ENCODE measurements at regions not wholly inside any gene's neighbourhood (a gene's known extent, or its start where the extent isn't known, plus 50 kb on each side); places are given as distances from the start of the nearest gene placed in this dataset.
"Not testable (repeated sequence)": the region's sequence is repeated elsewhere in the genome, so short reads cannot be mapped to it uniquely, and the experiment has no call there.

DNA sequence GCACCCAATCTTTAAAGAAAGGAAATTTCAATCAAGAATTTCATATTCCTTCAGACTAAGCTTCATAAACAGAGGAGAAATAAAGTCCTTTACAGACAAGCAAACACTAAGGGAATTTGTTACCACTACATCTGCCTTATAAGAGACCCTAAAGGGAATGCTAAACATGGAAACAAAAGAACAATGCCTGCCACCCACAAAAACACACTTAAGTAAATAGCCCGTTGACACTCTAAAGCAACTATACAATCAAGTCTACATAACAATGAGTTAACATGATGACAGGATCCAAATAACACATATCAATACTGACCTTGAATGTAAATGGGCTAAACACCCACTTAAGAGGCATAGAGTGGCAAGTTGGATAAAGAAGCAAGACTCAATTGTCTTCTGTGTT is 1056.9 kb upstream of the ATXN8OS start:
- DNase-seq = no peak

DNA sequence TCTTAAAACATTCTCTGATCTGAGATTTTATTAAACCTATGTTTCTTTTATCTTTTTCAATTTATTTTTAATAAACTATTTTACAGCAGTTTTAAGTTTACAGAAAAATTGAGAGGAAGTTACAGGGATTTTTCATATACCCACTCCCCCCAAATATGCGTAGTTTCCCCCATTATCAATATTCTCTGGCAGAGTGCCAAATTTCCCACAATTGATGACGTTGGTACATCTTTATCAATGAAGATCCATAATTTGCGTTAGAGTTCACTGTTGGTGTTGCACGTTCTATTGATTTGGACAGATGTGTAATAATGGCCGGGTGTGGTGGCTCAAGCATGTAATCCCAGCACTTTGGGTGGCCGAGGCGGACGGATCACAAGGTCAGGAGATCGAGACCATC is 1063.0 kb upstream of the ATXN8OS start:
- no peak for DNase-seq

DNA sequence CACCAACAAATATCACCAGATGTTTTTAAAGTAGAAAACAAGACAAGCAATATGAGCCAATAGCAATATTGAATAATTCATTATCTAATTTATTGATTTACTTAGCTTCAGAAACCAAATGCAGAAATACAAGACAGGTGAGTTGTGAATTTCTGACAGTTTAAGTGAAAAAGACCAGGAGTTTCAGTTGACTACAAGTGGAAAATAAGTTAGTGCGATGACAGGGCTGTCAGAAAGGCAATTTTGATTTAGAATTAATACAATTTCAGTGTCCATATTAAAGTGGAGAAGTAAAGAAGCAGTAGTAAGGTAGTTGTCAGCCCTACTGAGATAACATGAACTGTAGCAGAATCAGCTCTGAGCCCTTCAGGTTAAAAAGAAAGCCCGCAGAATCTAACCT is 1066.7 kb upstream of the ATXN8OS start:
- no peak for DNase-seq

DNA sequence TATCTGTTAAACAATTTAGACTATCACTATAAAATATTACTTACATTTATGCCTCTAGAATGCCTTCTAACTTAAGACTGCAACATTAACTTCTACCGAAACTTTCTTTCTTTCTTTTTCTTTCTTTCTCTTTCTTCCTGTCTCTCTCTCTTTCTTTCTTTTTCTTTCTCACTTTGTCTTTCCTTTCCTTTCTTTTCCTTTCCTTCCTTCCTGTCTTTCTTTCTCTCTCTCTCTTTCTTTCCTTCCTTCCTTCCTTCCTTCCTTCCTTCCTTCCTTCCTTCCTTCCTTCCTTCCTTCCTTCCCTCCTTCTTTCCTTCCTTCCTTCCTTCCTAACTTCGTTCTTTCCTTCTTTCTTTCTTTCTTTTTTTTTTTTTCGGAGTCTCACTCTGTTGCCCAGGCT is 1071.9 kb upstream of the ATXN8OS start:
- DNase-seq = no peak

DNA sequence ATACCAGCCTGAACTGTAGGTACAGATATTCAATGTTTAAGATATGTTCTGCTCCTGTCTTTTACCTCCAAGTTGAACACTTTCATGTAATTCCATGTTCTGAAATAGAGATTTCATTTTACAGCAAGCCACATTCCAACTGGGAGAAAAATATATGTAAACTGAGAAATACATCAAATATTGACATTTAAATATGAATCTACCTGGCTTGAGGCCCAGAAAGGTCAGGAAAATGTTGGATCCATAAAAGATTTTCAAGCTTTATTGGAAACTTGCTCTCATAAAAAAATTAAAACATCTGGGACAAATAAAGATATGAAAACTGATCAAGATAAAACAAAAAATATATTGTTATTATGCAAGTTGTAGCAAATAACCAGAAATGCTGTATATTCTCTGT is 1078.7 kb upstream of the ATXN8OS start:
- no peak for DNase-seq

DNA sequence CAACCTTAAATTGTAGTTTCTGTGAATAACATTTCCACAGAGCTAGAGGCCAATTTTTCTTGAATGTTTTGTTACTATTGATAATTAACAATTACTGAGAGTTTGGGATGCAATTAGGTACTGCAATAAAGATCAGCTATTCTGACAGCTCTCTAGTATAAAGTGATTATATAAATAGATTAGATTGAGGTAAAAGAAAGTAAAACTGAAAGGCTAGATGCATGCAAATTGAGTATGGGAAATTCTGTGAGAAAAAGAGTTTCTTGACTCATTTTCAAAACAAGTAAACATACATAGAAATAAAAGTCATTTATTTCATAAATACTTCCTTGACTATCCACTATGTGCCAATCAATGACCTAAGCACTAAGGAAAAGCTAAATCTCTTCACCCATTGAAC is 1087.5 kb upstream of the ATXN8OS start:
- DNase-seq = no peak

DNA sequence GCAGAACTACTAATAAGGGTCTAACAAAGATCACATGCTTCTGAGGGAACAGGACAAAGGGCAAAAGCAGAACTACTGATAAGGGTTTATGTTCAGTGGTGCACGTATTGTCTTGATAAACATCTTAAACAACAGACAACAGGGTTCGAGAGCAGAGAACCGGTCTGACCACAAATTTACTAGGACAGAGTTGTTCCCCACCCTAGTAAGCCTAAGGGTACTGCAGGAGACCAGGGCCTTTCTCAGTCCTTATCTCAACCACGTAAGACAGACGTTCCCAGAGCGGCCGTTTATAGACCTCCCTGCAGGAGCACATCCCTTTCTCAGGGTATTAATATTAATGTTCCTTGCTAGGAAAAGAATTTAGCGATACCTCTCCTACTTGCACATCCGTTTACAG is 1089.5 kb upstream of the ATXN8OS start:
- not testable (repeated sequence) for DNase-seq

DNA sequence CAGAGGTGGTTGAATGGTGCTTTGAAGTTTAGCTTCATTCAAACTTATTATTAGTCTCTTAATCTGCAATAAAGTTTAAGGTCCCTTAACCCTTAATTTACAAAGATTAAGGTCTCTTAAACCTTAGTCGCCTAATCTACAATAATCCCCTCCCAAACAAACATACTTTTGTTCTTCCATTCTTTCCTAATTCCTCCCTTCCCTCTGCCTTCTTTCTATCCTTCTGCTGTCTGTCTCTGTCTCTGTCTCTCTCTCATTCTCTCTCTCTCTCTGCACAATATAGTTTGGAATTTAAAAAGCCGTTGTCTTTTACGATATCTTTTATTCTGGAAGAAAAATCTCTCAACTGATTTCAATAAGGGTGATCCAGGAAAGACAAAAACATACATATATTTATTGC is 1096.8 kb upstream of the ATXN8OS start:
- no peak for DNase-seq

DNA sequence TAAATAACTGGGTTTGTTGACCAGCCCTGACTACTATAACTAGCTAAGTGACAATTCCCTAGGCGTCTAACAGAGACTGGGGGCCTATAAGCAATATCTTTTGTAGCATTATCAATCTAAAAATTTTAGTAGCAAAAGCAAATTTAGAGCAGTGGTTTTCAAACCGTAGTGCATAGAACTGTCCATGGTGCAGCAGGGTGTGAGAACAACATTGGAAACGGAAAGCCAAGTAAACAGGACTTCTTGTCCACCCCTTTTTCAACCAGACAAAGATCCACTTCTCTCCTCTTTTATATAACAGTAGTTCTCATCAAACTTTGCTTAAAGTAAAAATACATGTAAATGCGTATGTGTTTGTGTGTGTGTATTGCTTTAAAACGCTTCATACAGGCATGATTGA is 1099.1 kb upstream of the ATXN8OS start:
- DNase-seq = no peak

DNA sequence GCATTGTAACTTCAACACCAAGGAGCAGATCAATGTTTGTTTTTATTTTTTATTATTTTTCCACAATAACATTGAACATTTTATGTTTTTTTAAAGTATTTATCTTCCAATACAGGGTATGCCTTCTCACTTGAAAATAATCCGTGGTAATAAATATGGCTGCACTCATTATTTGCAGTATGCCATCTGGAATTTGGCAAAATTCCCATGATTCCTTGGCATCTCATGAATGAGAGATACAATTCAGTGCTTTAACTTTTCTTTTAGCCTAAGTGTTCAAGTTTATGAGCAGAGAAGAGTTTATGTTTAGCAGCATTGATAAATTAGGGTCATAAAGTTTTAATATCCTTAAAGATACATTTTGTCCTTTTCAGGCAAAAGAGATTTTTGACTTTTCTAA is 1109.6 kb upstream of the ATXN8OS start:
- no peak for DNase-seq

DNA sequence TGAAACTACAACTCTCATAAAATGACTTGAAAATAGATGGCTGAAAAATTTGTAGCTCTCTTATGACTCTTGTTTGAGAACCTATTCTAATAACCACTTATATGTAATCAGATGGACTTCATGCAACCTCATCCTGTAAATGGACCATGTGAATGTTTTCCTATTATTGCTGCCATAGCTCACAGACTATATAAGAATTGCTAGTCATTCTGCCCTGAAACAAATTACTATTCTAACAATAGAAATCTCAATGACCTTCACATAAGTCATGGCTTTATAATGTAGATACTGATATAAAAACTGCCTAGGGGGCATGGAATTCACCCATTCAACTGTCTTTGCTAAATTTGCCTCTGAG is 1111.0 kb upstream of the ATXN8OS start:
- DNase-seq = no peak

DNA sequence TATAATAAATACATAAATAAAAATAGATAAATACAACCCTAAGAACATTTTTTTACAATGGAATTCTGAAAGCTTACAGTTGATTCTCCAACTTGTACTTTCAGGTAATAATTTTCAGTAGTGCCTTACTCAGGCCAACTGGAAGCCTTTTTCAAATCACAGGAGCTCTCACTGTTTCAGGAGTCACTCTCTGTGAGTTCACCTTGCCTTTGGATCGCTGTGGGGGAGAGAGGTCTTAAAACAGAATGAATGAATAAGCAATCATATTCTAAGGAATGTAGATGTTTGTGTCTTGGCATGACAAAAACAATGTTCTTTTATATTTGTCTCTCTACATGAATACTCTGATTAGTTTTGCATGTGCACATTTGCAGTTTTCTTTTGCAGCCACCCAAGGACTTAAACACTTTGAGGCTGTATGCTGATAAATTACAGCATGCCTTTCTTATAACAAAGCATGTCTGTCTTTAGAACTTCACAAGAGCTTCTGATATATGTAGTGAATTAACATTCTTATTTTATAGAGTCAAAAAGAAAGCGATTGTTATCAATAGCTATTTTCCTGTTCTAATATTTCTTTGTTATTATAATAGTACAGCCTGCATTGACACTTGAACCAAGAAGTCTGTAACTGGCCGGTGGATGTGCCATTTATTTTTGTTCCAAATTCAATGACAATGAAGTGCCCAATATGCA is 1111.5 kb upstream of the ATXN8OS start:
- DNase-seq = no peak

DNA sequence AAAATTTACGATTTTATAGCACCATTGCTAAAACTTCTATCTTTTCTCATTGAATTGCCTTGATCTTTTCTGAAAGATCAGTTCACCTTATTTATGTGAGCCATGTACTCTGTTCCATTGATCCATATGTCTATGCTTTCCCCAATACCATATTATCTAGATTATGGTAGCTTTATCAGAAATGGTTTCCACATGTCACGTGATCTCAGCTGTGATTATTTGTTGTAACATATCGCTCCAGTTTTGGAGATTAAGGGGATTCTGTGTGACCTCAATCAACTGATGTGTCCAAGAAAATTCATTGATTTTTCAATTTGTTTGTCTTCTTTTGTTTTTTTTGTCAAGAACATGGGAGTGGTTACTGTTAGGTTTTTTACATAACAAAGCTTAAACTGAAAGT is 1114.5 kb upstream of the ATXN8OS start:
- DNase-seq = no peak

DNA sequence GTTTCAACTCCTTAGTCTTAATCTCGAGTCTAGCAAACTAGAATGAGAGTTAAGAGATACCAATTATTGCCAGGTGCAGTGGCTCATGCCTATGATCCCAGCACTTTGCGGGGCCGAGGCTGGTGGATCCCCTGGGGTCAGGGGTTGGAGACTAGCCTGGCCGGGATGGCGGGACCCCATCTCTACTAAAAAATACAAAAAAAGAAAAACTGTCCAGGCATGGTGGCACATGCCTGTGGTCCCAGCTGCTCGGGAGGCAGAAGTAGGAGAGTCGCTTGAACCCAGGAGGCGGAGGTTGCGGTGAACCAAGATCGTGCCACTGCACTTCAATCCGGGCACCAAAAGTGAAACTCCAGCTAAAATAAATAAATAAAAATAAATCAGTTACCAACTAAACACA is 1119.5 kb upstream of the ATXN8OS start:
- no peak for DNase-seq

DNA sequence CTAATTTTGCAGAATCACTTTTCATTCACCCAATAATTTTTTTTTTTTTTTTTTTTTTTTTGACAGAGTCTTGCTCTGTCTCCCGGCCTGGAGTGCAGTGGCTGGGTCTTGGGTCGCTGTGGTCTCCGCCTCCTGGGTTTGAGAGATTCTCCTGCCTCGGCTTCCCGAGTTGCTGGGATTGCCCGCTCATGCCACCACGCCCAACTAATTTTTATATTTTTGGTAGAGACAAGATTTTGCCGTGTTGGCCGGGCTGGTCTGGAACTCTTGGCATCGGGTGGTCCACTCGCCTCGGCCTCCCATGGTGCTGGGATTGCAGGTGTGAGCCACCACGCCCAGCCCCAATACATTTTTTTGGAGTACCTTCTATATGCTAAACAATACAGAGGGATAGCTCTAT is 1120.0 kb upstream of the ATXN8OS start:
- DNase-seq = no peak

DNA sequence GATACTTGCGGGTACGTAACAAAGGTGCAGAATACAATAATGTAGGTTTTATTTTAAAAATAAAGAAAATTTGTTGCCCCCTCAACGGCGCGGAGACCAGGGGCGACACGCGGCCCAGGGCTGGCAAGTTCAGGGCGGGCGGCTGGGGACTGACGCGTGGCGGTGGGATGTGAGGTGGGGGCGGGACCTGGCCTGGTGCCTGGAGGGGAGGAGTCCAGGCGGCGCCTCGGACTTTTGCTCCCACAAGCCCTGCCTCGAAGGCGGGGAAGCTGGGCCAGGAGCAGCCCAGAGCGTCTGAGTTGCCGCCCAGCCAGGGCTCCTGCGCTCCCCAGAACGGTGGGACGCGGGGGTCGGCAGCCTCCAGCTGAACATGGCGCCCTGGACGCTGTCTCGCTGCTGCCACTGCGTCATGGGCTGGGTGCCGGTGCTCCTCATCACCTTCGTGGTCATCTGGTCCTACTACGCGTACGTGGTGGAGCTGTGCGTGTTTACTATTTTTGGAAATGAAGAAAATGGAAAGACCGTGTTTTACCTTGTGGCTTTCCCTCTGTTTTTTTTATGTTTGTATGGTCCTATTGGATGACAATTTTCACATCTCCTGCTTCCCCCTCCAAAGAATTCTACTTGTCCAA is 1122.8 kb upstream of the ATXN8OS start:
- DNase-seq = no peak

DNA sequence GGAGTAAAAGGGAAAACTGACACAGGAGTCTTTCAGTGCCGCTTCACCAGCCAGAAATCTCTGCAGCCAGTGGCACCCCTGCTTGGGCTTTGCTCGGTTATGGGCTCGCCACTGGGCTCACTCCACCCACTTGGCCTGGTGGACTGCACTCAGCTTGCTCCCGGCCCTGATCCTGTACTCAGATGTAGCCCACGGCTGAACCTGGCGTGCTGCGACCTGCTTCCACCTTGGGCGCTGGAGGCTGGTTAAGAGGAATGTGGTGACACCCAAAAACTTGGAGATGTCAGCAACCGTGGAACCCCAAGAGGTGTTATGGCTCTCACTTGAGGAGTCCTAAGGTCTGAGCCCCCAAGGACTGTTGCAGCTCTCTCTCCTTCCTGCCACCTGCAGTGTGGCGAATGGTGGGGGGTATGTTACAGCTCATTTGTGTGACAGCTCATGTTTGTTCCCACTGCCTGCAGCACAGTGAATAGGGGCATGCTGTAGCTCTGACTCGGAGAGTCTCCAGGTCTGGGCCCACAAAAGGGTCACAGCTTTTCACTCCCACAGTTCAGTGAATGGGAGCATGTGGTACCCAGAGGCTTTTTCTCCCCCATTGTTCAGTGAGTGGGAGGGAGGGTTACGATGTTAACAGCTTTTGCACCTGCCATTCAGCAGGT is 1124.5 kb upstream of the ATXN8OS start:
- no peak for DNase-seq

DNA sequence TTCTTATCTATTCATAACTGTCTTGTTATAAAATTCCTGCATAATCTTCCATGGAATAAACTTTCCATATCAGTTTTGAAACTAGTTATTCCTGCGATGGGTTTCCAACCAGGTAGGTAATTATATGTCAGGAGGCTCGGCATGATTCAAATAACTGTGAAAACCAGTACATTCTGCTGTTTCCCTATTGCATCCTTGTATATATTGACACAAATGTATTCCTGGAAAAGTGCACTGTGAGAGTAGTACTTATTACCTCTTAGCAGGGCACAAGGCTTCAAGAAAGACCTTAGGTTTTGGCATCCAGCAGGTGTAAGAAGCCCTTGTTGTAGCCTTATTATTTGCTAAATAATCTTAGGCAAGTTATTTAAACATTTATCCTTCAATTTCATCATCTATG is 1131.3 kb upstream of the ATXN8OS start:
- DNase-seq = no peak

DNA sequence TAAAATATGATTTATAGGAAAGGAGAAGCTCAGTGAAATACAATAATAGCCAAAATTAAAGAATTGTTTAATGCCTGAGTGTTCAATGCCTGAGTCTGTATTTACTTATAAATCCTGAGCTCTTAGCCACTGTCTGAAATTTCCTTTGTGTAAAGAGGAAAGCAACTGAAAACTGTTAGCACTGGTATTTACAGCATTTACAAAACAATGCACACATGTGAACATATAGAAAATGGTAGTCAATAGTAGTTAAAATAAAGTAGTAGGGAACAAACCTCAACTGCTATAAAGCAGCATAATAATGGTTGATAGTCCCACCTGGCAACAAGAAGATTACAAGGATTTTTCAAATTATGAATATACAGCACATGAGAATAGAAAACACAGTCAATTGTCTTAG is 1137.1 kb upstream of the ATXN8OS start:
- DNase-seq = no peak

DNA sequence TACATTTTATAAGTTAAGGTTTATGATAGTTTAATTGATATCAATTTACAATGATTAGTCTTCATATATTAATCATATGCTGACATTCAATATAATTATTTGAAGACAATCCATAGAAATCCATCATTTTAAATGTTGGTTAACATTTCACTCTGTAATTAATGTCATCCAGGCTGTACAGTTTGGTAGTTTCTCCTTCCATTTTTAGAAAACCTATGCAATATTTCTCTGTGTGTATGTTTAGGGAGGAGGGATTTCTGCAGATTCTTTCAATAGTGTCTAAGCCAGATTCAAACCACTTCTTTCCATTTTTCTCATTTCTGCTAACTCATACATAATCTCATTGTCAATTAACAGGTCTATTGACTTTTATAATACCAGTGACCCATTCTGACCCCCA is 1159.0 kb upstream of the ATXN8OS start:
- DNase-seq = no peak

DNA sequence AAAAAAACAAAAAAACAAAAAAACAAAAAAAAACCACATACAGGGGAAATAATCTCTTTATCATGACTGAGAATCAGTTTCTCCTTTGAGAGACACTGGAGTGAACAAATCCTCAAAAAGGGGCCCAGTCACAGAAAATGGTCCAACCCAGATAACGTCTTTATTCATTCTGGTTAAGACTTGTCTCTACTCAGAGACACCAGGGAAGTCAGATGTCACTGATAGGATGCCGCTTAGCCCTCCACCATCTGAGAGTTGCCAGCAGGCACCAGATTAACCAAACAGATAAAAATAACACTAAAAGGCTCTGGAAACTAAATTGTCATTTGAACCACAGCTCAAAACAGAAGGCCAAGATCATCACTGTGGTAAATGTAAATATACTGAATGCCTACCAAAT is 1163.4 kb upstream of the ATXN8OS start:
- no peak for DNase-seq

DNA sequence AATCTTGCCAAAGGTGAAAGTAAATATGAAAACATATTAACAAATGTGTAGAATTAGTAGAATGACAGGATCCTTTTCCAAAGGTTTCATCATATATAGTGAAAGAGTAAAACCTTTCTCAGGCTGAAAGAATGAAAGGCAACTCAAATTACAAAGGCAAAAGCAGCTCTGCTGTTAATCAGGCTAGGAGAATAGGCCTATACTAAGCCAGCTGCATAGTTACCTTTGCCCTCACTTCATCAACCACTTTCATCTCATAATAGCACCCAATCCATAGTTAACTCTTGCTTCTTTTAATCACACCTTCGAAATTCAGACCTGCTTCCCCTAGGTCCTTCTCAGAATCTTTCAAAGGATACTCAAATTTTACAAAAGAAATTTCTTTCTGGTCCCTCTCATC is 1167.6 kb upstream of the ATXN8OS start:
- no peak for DNase-seq

DNA sequence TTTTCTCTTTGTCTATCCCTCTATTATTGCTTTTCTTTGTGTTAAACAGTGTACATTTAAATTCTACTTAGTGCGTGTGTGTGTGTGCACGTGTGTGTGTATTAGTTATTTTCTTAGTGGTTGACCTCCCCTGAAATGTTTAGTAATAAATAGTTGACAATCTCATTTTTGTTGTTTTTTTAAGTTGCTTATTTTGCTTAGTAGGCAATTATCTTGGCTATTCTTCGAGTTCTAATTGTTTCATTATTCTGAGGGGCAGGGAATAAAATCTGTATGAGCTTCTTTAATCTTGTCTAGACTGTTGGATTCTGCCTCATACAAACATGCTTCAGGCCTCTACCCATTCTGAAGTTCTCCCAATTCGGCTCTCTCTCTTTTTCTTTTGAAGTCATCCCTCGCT is 1169.0 kb upstream of the ATXN8OS start:
- no peak for DNase-seq

DNA sequence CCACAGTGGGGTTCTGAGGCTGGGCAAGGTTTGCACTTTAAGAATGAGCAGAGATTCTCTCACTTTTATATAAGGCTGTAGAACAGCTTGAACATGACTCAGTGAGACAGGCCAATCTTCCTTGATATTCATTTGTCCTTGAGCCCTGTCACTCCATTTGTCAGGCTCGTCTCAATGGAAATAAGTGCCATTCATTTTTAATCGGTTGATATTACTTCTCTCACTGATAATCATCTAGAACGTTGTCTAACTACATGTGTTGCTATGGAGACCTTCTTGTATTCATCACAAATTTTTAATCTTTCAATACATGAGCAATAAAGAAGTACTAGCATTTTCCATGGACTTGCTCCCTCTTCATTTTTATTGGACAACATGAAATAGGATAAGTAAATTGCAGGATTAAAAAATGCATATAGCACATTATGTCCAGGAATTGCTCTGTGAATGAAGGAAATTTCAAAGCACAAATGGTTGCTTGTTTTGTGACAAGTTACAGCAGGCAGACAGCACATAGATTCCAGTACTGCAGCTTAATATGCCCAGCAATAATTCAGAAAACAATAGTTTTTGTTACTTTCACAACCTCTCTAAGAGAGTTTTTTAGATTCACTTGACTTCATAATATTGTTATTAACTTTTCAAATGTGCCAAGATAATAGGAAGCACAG is 1178.4 kb upstream of the ATXN8OS start:
- DNase-seq = no peak
